Activated CD4-positive, alpha-beta T cell treated with anti-CD3 and anti-CD28 coated beads, Interleukin-2, Interleukin-4, amounts not matched to agents 100 ng/mL and 50 ng/mL, durations not matched to agents 16 hours and 8 hours (primary cell): ENCODE measurements at regions not wholly inside any gene's neighbourhood (a gene's known extent, or its start where the extent isn't known, plus 50 kb on each side); places are given as distances from the start of the nearest gene placed in this dataset.
A peak's percentile ranks its signal among the peaks of the same experiment; 100 is the strongest.
"Not testable (repeated sequence)": the region's sequence is repeated elsewhere in the genome, so short reads cannot be mapped to it uniquely, and the experiment has no call there.

Experiments used
- DNase-seq: peaks from one replicate; pipeline ENCODE4 v3.0.0-alpha.2; 2020; ENCODE audit warnings: low spot score

- DNase-seq, result no peak
These were observed 78.0 kb upstream of the ATP5PO start for GRCh38 chr21:33993286-33994231.

DNA sequence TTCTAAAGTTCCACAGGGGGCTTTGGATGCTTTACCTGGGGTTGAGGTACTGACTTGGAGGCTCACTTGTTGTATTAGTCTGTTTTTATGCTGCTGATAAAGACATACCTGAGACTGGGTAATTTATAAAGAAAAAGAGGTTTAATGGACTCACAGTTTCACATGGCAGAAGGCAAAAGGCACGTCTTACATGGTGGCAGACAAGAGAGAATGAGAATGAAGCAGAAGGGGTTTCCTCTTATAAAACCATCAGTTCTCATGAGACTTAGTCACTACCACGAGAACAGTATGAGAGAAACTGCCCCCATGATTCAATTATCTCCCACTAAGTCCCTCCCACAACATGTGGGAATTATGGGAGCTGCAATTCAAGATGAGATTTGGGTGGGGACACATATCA is 76.8 kb upstream of the ATP5PO start:
- not testable (repeated sequence) for DNase-seq

DNA sequence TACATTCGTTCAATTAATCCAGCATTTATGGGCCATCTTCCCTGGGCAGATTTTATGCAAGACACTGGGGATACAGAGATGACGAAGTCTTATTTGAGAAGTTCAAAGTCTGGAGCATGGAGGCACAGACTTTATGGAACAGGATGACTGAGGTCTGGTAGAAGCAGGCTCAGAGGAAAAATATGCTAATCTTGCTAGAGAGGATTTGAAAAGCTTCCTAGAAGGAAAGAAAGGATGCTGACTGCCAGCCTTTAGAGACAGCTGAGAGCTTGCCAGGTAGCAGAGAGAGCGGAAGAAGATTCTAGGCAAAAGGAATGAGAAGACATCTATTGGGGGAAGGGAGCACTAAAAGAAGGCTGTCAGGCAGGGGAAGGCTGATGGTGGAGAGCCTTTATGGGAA is 75.5 kb upstream of the ATP5PO start:
- DNase-seq, result no peak

DNA sequence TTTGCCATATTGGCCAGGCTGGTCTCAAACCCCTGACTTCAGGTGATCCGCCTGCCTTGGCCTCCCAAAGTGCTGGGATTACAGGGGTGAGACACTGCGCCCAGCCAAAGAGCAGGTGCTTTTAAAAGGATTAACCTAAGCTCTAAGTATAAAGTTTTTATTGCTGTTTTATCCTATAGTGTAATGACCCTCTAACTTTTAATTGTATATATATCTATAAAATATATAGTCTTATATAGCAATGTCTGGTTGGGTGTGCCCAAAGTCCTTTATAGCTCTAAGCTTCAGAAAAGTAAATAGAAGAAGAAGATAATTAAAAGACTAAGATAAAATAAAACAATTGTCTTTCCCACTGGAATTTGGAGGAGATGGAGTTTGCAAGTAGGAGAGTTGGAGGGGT is 73.8 kb upstream of the ATP5PO start:
- no peak for DNase-seq

DNA sequence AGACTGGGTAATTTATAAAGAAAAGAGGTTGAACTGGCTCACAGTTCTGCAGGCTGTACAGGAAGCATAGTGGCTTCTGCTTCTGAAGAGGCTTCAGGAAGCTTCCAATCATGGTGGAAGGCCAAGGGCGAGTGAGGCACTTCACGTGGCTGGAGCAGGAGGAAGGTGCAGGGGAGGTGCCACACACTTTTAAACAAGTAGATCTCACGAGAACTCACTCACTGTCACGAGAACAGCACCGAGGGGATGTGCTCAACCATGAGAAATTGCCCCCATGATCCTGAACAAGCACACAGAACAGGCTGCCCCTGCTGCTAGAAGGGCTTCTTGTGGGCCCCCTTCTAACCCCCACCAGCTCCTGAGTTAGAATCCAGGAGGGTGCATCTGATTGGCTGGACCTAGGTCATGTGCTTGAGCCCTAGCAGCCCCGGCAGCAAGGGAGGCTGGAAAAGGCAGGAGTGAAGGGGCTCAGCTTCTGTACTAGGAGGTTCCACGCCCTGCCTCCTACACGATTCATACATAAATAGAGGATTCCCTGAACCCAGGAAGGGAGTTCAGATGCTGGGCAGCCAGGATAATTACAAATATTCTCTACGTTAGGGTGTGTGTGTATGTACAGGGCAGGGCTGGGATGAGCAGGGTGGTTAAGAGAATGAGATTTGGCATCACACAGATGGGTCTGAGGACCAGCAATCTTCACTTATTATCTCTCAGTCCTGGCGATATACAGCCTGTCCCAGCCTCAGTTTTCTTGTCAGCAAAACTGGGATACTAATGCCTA is 72.8 kb upstream of the ATP5PO start:
- DNase-seq, result no peak

GRCh38 chr21:33987461-33987860 is 71.9 kb upstream of the ATP5PO start:
- DNase-seq, result no peak

- DNase-seq, result no peak
These were observed 69.8 kb upstream of the ATP5PO start for GRCh38 chr21:33985117-33986050.

GRCh38 chr21:33984021-33984481 is 68.4 kb upstream of the ATP5PO start:
- DNase-seq, result no peak

- DNase-seq, result no peak
These were observed 65.9 kb upstream of the ATP5PO start for GRCh38 chr21:33981391-33982101.

DNA sequence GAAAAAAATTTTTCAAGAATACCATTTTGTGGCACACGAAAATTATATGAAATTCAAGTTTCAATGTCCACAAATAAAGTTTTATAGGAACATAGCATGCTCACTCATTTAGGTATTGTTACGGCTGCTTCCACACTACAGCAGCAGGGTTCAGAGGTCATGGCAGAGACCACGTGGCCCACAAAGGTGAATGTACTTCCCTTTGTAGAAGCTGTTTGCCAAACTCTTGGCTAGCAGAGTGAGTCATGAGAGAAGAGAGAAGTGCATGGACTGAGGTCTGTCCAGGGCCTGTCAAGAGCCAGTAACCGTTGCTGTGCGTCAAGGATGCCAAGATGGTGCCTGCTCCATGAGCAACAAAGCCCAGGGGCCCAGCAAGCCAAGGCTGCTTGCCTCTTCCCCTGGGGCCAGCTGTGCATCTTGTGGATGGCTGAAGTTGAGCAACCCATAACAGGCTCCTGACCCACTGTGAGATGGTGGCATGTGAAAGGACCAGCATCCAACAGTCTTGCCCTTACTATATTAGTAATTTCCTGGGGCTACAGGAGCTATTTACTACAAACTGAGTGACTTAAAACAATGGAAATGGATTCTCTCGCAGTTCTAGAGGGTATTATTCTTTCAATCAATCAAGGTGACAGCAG is 64.8 kb upstream of the ATP5PO start:
- DNase-seq, result no peak

DNA sequence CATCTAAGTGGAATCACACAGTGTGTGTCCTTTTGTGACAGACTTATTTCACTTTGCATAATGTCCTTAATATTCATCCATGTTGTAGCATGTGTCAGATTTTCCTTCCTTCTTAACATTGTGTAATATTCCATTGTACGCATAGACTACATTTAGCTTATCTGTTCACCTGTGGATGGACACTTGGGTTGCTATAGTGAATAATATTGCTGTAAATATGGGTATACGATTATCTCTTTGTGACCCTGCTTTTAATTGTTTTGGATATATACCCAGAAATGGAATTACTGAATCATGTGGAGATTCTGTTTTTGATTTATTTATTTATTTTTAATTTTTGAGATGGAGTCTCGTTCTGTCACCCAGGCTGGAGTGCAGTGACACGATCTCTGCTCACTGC is 63.0 kb upstream of the ATP5PO start:
- no peak for DNase-seq

GRCh38 chr21:33977721-33978369 is 62.2 kb upstream of the ATP5PO start:
- no peak for DNase-seq

DNA sequence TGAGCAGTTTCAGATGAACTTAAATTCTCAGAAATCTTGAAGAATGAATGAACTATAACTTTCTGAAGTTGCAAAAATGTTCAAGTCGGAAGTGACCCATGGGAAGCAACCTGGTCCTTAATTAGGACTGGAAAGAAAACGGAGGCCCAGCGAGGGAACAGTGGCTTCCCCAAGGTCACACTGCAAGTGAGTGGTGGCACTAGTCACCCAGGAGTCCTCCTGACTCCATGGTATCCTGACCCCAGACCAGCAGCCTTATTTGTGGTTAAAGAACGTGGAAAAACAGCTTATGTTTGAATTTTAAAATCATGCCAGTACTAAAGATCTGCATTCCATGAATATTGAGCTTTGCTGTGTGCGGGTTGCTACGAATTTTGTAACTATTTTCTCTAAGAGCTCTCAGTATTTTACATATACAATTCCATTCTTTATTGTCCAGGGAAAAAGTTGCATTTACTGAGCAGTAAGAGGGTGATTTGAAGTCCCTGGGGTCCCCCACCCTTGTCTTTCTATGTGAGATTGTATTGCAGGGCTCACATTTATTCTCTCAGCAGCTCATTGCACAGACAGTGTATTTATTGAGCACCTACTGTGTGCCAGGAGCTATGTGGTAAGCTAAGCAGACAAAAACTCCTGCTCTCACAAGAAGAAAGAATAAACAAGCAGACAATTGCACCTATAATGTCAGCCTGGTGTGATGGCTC is 61.6 kb upstream of the ATP5PO start:
- no peak for DNase-seq

- peak; percentile 86 for DNase-seq
These were observed 60.7 kb upstream of the ATP5PO start for GRCh38 chr21:33976082-33977016.

DNA sequence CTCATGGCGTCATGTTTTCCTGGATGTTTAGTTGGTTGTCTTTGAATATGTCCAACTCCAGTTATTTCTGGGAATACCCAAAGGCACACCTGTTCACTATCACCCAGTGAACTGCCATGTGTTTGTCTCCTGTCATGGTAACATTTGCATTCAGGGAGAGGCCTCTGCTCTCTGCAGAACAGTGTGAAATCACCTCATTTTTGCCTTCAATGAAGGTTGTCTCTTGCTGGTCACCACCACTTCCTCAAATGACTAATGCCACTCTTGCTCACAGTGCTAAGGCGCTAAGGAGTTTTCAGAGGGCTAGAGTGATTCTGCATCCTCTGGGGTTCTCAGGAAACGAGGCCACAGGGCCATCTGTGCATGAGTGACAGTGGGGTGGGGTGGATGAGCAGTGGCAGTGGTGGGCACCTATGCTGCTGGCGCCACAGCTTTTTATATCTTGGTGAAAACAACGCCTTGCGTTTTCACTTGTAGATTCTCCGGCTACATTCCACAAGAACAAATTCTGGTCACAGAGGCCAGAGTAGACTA is 60.0 kb upstream of the ATP5PO start:
- peak; percentile 93 for DNase-seq

DNA sequence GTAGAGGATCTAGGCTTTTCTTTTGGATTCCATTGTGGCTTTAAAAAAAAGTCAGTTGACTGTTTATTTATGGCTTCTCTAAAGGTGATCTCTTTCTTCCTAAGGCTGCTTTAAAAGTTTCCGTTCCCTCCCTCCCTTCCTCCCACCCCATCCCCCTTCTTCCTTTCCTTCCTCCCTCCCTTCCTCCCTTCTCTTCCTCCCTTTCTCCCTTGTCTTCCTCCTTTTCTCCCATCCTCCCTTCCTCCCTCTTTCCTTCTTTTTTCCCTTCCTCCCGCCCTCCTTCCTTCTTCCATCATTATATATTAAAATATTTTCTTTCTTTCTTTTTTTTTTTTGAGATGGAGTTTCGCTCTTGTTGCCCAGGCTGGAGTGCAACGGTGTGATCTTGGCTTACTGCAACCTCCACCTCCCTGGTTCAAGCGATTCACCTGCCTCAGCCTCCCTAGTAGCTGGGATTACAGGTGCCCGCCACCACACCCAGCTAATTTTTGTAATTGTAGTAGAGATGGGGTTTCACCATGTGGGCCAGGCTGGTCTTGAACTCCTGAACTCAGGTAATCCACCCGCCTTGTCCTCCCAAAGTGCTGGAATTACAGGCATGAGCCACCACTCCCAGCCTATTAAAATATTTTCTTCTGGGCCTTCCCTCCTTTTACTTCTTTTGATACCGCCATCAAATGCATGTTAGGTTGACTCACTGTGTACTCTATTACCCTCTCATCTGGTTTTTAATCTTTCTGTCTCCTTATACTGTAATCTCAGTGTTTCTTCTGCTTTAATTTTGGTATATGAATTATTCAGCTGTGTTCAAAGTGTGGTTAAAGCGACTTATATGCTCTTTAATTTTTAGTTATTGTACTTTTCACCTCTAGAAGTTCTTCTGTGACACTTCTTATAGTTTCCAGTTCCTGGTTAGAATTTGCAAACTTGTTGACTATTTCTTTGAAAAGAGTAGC is 59.2 kb upstream of the ATP5PO start:
- DNase-seq, result no peak

GRCh38 chr21:33973268-33973667 is 57.7 kb upstream of the ATP5PO start:
- DNase-seq, result no peak
